Cardiac fibroblast (primary cell): ENCODE measurements at regions not wholly inside any gene's neighbourhood (a gene's known extent, or its start where the extent isn't known, plus 50 kb on each side); places are given as distances from the start of the nearest gene placed in this dataset.

Source experiments
- DNase-seq, 2 donors: peaks; one replicate each; pipeline versions ENCODE4 v3.0.0 to v3.0.0-alpha.2; 2010; ENCODE audit warnings: low read depth in 2 of 2
- H3K4me3 ChIP-seq, 2 donors: replicated peaks in 1 of 2; 1 replicate in 1 of 2; 2 replicates in 1 of 2; pipeline ENCODE4 v1.5.1; 2011; ENCODE audit warnings: low read depth in 2 of 2, low read length in 2 of 2, mild to moderate bottlenecking in 2 of 2, moderate library complexity in 1 of 2
- CTCF ChIP-seq: IDR thresholded peaks from one replicate; pipeline ENCODE4 v1.5.1; 2011; ENCODE audit warnings: low read depth, mild to moderate bottlenecking, low read length, inconsistent platforms

- no peak for TF ChIP-seq CTCF
- no peak for DNase-seq
Observed at GRCh38 chr22:47848184-47848920, 1085.9 kb downstream of the TBC1D22A start.

DNA sequence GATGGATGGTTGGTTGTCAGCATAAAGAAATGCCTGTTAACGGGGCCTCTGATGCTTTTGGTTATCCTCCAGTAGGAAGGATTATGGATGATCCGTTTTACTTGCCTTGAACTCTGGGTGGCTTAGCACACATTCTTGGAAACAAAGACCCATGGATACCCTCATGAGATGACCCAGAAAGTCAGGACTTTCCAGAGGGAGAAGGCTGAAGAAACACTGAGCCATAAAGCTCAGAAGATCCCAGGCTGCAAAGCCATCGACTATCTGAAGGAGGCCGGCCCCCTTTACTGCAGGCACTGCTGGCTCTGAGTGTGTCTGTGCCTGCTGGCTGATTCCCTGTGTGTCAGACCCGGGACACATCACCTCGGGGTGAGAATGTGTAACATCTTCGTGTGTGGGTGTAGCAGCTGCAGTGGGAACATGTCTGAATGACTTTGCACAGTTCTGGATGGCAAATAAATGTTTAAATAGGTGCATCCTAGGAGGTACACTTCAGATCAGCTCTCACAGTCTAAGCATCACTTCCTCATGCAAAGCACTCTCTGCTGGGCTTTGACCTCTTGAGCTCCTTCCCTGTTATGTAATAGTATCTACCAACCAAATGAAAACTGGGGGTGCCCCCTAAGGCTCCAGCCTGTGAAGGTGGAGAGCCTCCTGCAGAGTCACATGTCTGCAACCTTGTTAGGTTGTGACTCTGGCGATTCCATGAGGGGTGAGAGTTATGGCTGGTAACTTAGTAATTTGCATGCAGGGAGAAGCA lies 1084.9 kb downstream of the TBC1D22A start:
- H3K4me3 ChIP-seq, result no peak overlapping the region
- TF ChIP-seq CTCF, result no peak
- no peak for DNase-seq

More at GRCh38 chr22:47848184-47848920, 1085.9 kb downstream of the TBC1D22A start:
- no peak overlapping the region for H3K4me3 ChIP-seq

GRCh38 chr22:47846206-47846605 lies 1083.8 kb downstream of the TBC1D22A start:
- DNase-seq, result no peak
- H3K4me3 ChIP-seq, result no peak overlapping the region
- no peak for TF ChIP-seq CTCF

DNA sequence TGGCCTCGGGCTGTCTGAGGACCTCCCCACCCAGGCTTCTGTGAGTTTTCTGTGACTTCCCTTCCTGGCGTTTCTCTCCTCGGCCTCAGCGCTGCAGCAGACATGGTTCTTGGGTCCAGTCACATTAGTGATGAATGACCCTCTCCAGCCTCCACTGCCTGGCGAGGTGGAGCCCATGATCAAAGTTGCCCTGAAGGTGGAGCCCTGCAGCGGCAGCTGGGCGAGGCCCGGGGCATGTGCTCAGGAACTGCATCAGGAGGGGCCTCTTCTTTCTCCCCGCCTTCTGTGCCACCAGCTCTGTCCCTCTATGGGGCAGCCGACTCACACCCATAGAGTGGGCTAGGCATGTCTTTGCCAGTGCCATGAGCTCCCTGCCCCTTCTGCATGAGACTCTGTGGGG lies 1079.7 kb downstream of the TBC1D22A start:
- TF ChIP-seq CTCF, result no peak
- no peak overlapping the region for H3K4me3 ChIP-seq
- no peak for DNase-seq

DNA sequence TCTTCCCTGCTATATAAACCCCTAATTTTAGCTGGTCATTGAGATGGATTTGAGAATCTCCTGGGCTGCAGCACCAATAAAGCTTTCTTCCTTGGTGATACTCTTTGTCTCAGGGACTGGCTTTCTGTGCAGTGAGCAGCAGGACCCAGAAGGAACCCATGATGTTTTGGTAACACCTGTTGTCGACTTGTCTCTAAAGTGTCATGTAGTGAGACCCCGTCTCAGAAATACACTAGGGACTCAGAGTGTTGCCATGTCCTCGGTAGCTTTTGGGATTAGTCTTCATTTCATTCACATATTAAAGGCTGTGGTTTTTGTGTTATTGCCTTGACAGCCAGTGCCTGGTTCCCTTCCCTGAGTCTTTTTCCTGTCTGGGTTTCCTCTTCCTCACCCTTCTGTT lies 1078.7 kb downstream of the TBC1D22A start:
- no peak for TF ChIP-seq CTCF
- no peak overlapping the region for H3K4me3 ChIP-seq
- no peak for DNase-seq

DNA sequence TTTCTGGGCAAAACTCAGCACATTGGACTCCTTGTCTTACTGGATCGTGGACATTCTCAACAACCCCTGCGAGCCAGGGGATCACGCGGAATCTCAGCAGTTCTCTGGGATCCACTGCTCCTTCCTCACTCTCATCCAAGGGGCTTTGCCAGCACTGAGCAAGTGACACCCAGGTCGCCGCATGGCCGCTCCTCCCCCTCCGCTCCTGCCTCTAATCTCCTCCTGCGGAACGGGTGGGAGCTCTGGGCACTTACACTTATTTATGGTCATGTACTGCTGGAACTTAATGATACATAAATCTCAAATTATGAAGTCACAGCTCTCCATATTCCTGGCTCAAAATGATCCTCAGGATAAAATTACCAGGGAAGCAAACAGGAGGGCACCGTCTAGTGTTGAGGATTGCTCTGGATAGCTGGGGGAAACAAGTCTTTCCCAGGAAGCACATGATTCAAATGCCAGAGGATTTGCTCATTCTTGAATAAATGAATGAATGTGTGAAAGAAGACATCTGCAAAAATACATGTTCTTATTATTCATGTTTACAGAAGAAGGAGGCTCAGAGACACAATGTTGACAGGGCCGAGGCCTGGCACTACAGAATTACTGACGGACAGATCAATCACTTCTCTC lies 1077.3 kb downstream of the TBC1D22A start:
- no peak for DNase-seq
- H3K4me3 ChIP-seq, result no peak overlapping the region
- TF ChIP-seq CTCF, result no peak
